OCI-LY7 (cell line): ENCODE measurements at regions not wholly inside any gene's neighbourhood (a gene's known extent, or its start where the extent isn't known, plus 50 kb on each side); places are given as distances from the start of the nearest gene placed in this dataset.

Experiments
- BruUV-seq: library from RNA; stranded (reverse); fragments of 400-500 nt; replicated peaks from 2 replicates; lab custom pipeline; 2021; lab: Mats Ljungman, UMichigan
- CTCF ChIA-PET: fragments of 300-600 bp; sonication (Branson Sonifier 250); formaldehyde crosslinking; loops from one replicate; lab custom pipeline; 2022; ENCODE audit warnings: antibody characterized with exemption; ENCODE audit not compliant: unreplicated experiment; lab: Charles Lee
- POLR2A ChIA-PET: fragments of 300-600 bp; sonication (Branson Sonifier 250); formaldehyde crosslinking; loops from one replicate; lab custom pipeline; 2022; ENCODE audit warnings: antibody characterized with exemption; lab: Charles Lee
- DNase-seq: peaks from one replicate; pipeline ENCODE4 v3.0.0-alpha.2; 2015; ENCODE audit warnings: low spot score
- H2AFZ ChIP-seq: fragments of 200-600 bp; sonication (generic), shearing (Covaris generic); 2 replicates; pipeline ENCODE4 v1.6.1; 2014; ENCODE audit warnings: mild to moderate bottlenecking, antibody characterized with exemption, low read length, moderate library complexity
- H3K27ac ChIP-seq: fragments of 200-600 bp; sonication (generic); 2 replicates; pipeline ENCODE4 v1.5.1; 2014; ENCODE audit warnings: mixed run types, low read depth, mild to moderate bottlenecking, moderate library complexity, low read length, inconsistent platforms; ENCODE audit not compliant: poor library complexity, severe bottlenecking
- H3K36me3 ChIP-seq: fragments of 200-600 bp; sonication (generic); 2 replicates; pipeline ENCODE4 v1.6.1; 2014; ENCODE audit warnings: mild to moderate bottlenecking, antibody characterized with exemption, low read length, moderate library complexity, mixed read lengths; ENCODE audit not compliant: insufficient read depth
- H3K4me1 ChIP-seq: fragments of 200-600 bp; sonication (generic); 2 replicates; pipeline ENCODE4 v1.5.1; 2014; ENCODE audit warnings: mild to moderate bottlenecking, low read length; ENCODE audit not compliant: insufficient read depth, poor library complexity, severe bottlenecking
- H3K4me2 ChIP-seq: fragments of 200-600 bp; sonication (generic); 2 replicates; pipeline ENCODE4 v1.6.1; 2014; ENCODE audit warnings: mild to moderate bottlenecking, low read length
- H3K4me3 ChIP-seq: fragments of 200-600 bp; sonication (generic); 2 replicates; pipeline ENCODE4 v1.5.1; 2014; ENCODE audit warnings: mild to moderate bottlenecking, low read depth, low read length; ENCODE audit not compliant: poor library complexity, severe bottlenecking
- H3K79me2 ChIP-seq: fragments of 200-600 bp; sonication (generic); 2 replicates; pipeline ENCODE4 v1.6.1; 2016; ENCODE audit warnings: low read depth, mild to moderate bottlenecking, low read length, moderate library complexity, mixed read lengths; ENCODE audit not compliant: insufficient read depth
- H3K9me2 ChIP-seq: fragments of 200-600 bp; sonication (generic); 2 replicates; pipeline ENCODE4 v1.6.1; 2016; ENCODE audit warnings: mild to moderate bottlenecking, low read length, mixed read lengths; ENCODE audit not compliant: insufficient read depth
- H3K9me3 ChIP-seq: fragments of 200-600 bp; sonication (generic); 2 replicates; pipeline ENCODE4 v1.6.1; 2014; ENCODE audit warnings: mild to moderate bottlenecking, mixed run types, low read length, mixed read lengths
- H4K20me1 ChIP-seq: fragments of 200-600 bp; sonication (generic); 2 replicates; pipeline ENCODE4 v1.6.1; 2014; ENCODE audit warnings: mild to moderate bottlenecking, antibody characterized with exemption, low read length, moderate library complexity, mixed read lengths; ENCODE audit not compliant: insufficient read depth
- EZH2phosphoT487 ChIP-seq: fragments of 200-600 bp; sonication (generic); IDR thresholded peaks from 2 replicates; pipeline ENCODE4 v1.6.1; 2018; ENCODE audit warnings: low read depth, borderline replicate concordance, mild to moderate bottlenecking, mixed run types, antibody characterized with exemption, low read length, moderate library complexity, mixed read lengths
- intact Hi-C: fragments of 100-400 bp; cut with micrococcal nuclease; formaldehyde crosslinking; loops from one replicate; pipeline ENCODE4 v1.10.0; 2022; ENCODE audit not compliant: unreplicated experiment
- TF ChIP-seq, protein P1 (sequence below): fragments of 200-600 bp; sonication (generic); conservative IDR thresholded peaks from 2 replicates; pipeline ENCODE4 v1.5.1; 2014; ENCODE audit warnings: mild to moderate bottlenecking, antibody characterized with exemption, low read length, moderate library complexity, mixed read lengths

DNA sequence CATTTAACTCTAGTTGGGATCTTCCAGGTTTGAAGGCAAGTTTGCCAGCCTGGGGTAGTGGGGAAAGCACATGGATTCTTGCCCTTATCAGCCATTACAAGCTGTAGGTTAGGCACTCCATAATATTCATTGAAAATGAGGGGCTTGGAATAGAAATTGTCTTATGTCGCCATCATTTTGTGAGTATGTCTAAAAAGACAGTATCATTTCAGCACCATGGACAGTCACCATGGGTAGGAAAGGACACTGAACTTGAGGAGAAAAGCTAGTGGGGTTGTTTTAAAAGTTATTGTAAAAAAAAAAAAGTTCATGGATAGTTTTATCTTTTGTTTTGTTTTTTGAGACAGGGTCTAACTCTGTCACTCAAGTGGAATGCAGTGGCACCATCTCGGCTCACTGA, 356.1 kb downstream of the HNRNPD start:
- no TSS peak for BruUV-seq
- no peak overlapping the region for H3K27ac ChIP-seq
- H3K9me2 ChIP-seq = no peaks in the 10 kb centered on the region
- CTCF ChIA-PET = no interaction called here
- intact Hi-C loops = loop anchor here (10.0 kb wide), 1 partner anchor 103 kb away; no protein-coding TSS in a partner anchor
- TF ChIP-seq EZH2phosphoT487 = no peak
- TF ChIP-seq, protein P1, sequence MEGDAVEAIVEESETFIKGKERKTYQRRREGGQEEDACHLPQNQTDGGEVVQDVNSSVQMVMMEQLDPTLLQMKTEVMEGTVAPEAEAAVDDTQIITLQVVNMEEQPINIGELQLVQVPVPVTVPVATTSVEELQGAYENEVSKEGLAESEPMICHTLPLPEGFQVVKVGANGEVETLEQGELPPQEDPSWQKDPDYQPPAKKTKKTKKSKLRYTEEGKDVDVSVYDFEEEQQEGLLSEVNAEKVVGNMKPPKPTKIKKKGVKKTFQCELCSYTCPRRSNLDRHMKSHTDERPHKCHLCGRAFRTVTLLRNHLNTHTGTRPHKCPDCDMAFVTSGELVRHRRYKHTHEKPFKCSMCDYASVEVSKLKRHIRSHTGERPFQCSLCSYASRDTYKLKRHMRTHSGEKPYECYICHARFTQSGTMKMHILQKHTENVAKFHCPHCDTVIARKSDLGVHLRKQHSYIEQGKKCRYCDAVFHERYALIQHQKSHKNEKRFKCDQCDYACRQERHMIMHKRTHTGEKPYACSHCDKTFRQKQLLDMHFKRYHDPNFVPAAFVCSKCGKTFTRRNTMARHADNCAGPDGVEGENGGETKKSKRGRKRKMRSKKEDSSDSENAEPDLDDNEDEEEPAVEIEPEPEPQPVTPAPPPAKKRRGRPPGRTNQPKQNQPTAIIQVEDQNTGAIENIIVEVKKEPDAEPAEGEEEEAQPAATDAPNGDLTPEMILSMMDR = no peak
- POLR2A ChIA-PET = interaction anchor here (0.7 kb wide), 1 partner anchor 9 kb away, joined by 4 read pairs; no protein-coding TSS in a partner anchor
- no peaks in the 10 kb centered on the region for H3K36me3 ChIP-seq
- no peaks in the 10 kb centered on the region for H3K4me1 ChIP-seq
- no peak overlapping the region for H3K4me3 ChIP-seq
- H4K20me1 ChIP-seq = no peaks in the 10 kb centered on the region
- DNase-seq = peak; percentile 58
- H3K79me2 ChIP-seq = no peaks in the 10 kb centered on the region
- H3K9me3 ChIP-seq = no peaks in the 10 kb centered on the region
- no peak overlapping the region for H3K4me2 ChIP-seq
- no peak overlapping the region for H2AFZ ChIP-seq

DNA sequence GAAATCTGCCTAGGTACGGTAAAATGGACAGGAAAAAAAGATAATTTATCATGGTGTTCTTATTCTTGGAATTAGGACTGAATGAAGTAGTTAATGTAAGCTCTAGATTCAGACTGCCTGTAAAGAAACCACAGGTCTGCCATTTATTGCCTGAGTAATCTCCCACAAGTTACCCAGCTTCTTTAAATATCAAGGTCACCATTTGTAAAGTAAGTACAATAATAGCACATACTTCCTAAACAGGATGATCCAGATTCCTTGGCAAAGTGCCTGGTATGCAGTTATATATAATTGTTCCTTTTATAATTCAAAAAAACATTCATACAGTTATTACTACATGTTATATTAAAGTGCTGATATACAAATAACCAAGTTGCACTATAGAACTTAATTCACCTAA, 368.6 kb downstream of the HNRNPD start:
- no peaks in the 10 kb centered on the region for H3K9me2 ChIP-seq
- DNase-seq = no peak
- CTCF ChIA-PET = no interaction called here
- no peak overlapping the region for H3K4me2 ChIP-seq
- no peak for TF ChIP-seq EZH2phosphoT487
- TF ChIP-seq, protein P1 = no peak
- no peak overlapping the region for H3K4me3 ChIP-seq
- H3K9me3 ChIP-seq = 0 out of 2 replicates have a peak, but pooled peaks cover 5% of the 10 kb centered on the region
- H3K27ac ChIP-seq = no peak overlapping the region
- H4K20me1 ChIP-seq = no peaks in the 10 kb centered on the region
- no peaks in the 10 kb centered on the region for H3K36me3 ChIP-seq
- intact Hi-C loops = no loop called here
- no peaks in the 10 kb centered on the region for H3K4me1 ChIP-seq
- H3K79me2 ChIP-seq = no peaks in the 10 kb centered on the region
- H2AFZ ChIP-seq = no peak overlapping the region
- no TSS peak for BruUV-seq
- POLR2A ChIA-PET = interaction anchor here (0.7 to 1.2 kb wide), 2 partner anchors 18 to 513 kb away, joined by 3 to 4 read pairs; no protein-coding TSS in a partner anchor

DNA sequence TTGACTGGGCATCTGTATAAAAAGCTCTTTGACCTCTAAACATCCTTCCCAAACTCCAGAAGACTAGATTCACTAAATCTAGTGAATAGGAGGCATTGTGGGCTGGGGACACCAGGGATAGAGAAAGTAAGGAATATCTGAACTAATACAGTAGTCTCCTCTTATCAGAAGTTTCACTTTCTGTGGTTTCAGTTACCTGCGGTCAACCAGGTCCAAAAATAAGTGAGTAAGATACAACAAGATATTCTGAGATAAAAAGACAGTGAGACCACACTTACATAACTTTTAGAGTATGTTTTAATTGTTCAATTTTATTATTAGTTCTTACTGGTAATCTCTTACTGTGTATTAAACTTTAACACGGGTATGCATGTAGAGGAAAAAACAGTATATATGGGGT, 376.5 kb downstream of the HNRNPD start:
- Histone ChIP-seq H3K4me1 (peaks cover 6% of the 10 kb centered on the region), H3K4me2 (peak overlapping the region; percentile 5), H3K9me2 (no peaks in the 10 kb centered on the region; the same call in 1 of the 2 replicates), H4K20me1 (no peaks in the 10 kb centered on the region), H3K36me3 (no peaks in the 10 kb centered on the region), H3K79me2 (no peaks in the 10 kb centered on the region), H3K27ac (no peak overlapping the region), H2AFZ (peak overlapping the region; percentile 58), H3K4me3 (no peak overlapping the region), H3K9me3 (0 out of 2 replicates have a peak, but pooled peaks cover 5% of the 10 kb centered on the region)
- intact Hi-C loops = no loop called here
- no TSS peak for BruUV-seq
- CTCF ChIA-PET = no interaction called here
- TF ChIP-seq, protein P1 = no peak
- no peak for TF ChIP-seq EZH2phosphoT487
- POLR2A ChIA-PET = no interaction called here
- DNase-seq = no peak
